ENCODE measurements at regions not wholly inside any gene's neighbourhood (a gene's known extent, or its start where the extent isn't known, plus 50 kb on each side); places are given as distances from the start of the nearest gene placed in this dataset.

DNA sequence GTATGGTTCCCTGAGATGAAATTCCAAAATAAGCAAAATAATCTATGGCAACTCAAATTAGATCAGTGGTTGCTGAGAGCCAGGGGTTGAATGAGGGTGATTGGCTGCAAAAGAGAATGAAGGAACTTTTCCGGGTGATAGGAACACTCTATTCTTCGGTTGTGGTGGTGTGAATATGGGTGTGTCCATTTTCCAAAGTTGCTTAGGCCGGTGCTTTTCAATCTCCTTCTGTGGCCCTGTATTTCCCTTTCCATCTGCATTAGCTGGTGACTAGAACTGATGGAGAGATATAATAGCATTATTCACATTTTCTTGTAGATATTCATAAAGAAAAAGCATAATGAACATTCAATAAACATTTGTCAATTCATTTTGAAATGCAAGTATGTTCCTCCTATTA lies 382.9 kb downstream of the TFEC start:
- H3F3A ChIP-seq (ENCODE audit: insufficient read depth, low read length, poor library complexity, severe bottlenecking) = no peaks in the 10 kb centered on the region
- no peak for TF ChIP-seq SMC3 (conservative IDR thresholded peaks at IDR 0.05; ENCODE audit: poor library complexity)
- TF ChIP-seq EZH2 (IDR thresholded peaks at IDR 0.05; ENCODE audit: borderline replicate concordance, insufficient read depth, low read length, poor library complexity, severe bottlenecking) = no peak
- TF ChIP-seq MXI1 (conservative IDR thresholded peaks at IDR 0.05; ENCODE audit: poor library complexity, severe bottlenecking) = no peak
- no peak for TF ChIP-seq RAD21 (conservative IDR thresholded peaks at IDR 0.05)
- TF ChIP-seq, protein P1, sequence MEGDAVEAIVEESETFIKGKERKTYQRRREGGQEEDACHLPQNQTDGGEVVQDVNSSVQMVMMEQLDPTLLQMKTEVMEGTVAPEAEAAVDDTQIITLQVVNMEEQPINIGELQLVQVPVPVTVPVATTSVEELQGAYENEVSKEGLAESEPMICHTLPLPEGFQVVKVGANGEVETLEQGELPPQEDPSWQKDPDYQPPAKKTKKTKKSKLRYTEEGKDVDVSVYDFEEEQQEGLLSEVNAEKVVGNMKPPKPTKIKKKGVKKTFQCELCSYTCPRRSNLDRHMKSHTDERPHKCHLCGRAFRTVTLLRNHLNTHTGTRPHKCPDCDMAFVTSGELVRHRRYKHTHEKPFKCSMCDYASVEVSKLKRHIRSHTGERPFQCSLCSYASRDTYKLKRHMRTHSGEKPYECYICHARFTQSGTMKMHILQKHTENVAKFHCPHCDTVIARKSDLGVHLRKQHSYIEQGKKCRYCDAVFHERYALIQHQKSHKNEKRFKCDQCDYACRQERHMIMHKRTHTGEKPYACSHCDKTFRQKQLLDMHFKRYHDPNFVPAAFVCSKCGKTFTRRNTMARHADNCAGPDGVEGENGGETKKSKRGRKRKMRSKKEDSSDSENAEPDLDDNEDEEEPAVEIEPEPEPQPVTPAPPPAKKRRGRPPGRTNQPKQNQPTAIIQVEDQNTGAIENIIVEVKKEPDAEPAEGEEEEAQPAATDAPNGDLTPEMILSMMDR (IDR thresholded peaks at IDR 0.05; ENCODE audit: poor library complexity, severe bottlenecking) = no peak
- no peak for TF ChIP-seq POLR2AphosphoS5 (IDR thresholded peaks at IDR 0.05)
- TF ChIP-seq, protein P2, sequence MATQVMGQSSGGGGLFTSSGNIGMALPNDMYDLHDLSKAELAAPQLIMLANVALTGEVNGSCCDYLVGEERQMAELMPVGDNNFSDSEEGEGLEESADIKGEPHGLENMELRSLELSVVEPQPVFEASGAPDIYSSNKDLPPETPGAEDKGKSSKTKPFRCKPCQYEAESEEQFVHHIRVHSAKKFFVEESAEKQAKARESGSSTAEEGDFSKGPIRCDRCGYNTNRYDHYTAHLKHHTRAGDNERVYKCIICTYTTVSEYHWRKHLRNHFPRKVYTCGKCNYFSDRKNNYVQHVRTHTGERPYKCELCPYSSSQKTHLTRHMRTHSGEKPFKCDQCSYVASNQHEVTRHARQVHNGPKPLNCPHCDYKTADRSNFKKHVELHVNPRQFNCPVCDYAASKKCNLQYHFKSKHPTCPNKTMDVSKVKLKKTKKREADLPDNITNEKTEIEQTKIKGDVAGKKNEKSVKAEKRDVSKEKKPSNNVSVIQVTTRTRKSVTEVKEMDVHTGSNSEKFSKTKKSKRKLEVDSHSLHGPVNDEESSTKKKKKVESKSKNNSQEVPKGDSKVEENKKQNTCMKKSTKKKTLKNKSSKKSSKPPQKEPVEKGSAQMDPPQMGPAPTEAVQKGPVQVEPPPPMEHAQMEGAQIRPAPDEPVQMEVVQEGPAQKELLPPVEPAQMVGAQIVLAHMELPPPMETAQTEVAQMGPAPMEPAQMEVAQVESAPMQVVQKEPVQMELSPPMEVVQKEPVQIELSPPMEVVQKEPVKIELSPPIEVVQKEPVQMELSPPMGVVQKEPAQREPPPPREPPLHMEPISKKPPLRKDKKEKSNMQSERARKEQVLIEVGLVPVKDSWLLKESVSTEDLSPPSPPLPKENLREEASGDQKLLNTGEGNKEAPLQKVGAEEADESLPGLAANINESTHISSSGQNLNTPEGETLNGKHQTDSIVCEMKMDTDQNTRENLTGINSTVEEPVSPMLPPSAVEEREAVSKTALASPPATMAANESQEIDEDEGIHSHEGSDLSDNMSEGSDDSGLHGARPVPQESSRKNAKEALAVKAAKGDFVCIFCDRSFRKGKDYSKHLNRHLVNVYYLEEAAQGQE (IDR thresholded peaks at IDR 0.05; ENCODE audit: borderline replicate concordance) = no peak
- no peak for TF ChIP-seq TAF1 (IDR thresholded peaks at IDR 0.05; ENCODE audit: low read depth)
- TF ChIP-seq EP300 (conservative IDR thresholded peaks at IDR 0.05; ENCODE audit: poor library complexity, severe bottlenecking) = no peak
- H2AFZ ChIP-seq (ENCODE audit: low read depth, low read length) = no peak overlapping the region
- H4K20me1 ChIP-seq (ENCODE audit: insufficient read depth) = no peaks in the 10 kb centered on the region
- no peaks in the 10 kb centered on the region for H3K36me3 ChIP-seq (ENCODE audit: insufficient read depth, low read length)
- no peaks in the 10 kb centered on the region for H3K9me2 ChIP-seq (ENCODE audit: insufficient read depth, low read length)
- H3K79me2 ChIP-seq (replicated peaks; ENCODE audit: insufficient read depth, low read length) = no peaks in the 10 kb centered on the region
- H3K27ac ChIP-seq (ENCODE audit: low read length) = no peak overlapping the region
- H3K9me3 ChIP-seq (ENCODE audit: low read length) = no peaks in the 10 kb centered on the region
- H3K27me3 ChIP-seq (ENCODE audit: insufficient read depth, low read depth, low read length) = no peaks in the 10 kb centered on the region
- no peak overlapping the region for H3K4me3 ChIP-seq (ENCODE audit: low read length)
- H3K9ac ChIP-seq (ENCODE audit: low read length) = no peak overlapping the region
- no peak overlapping the region for H3K4me2 ChIP-seq (ENCODE audit: low read length)

DNA sequence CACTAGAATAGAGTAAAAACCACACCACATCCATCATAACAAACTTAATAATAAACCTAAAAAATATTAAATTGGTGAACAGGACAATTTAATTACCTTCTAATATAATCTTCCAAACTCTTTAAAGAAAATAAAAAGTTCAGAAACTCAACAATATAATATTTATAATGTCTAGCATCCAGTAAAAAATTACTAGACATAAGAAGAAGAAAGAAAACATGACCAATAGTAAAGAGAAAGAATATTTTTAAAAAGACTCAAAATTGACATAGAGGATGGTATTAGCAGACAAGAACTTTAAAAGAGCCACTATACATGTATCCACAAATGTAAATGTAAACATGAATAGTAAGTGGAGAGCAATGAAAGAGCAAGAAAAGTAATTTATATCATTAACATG lies 388.4 kb downstream of the TFEC start:
- no peaks in the 10 kb centered on the region for H3F3A ChIP-seq (ENCODE audit: insufficient read depth, low read length, poor library complexity, severe bottlenecking)
- no peaks in the 10 kb centered on the region for H3K36me3 ChIP-seq (ENCODE audit: insufficient read depth, low read length)
- H3K9me2 ChIP-seq (ENCODE audit: insufficient read depth, low read length) = no peaks in the 10 kb centered on the region
- no peaks in the 10 kb centered on the region for H3K79me2 ChIP-seq (replicated peaks; ENCODE audit: insufficient read depth, low read length)
- H3K9ac ChIP-seq (ENCODE audit: low read length) = no peak overlapping the region
- H3K27ac ChIP-seq (ENCODE audit: low read length) = no peak overlapping the region
- TF ChIP-seq POLR2AphosphoS5 (IDR thresholded peaks at IDR 0.05) (no peak), TAF1 (IDR thresholded peaks at IDR 0.05; ENCODE audit: low read depth) (no peak), RAD21 (conservative IDR thresholded peaks at IDR 0.05) (no peak), SMC3 (conservative IDR thresholded peaks at IDR 0.05; ENCODE audit: poor library complexity) (no peak), EZH2 (IDR thresholded peaks at IDR 0.05; ENCODE audit: borderline replicate concordance, insufficient read depth, low read length, poor library complexity, severe bottlenecking) (no peak), EP300 (conservative IDR thresholded peaks at IDR 0.05; ENCODE audit: poor library complexity, severe bottlenecking) (no peak), MXI1 (conservative IDR thresholded peaks at IDR 0.05; ENCODE audit: poor library complexity, severe bottlenecking) (no peak)
- TF ChIP-seq, protein P2 (IDR thresholded peaks at IDR 0.05; ENCODE audit: borderline replicate concordance) = no peak
- TF ChIP-seq, protein P1 (IDR thresholded peaks at IDR 0.05; ENCODE audit: poor library complexity, severe bottlenecking) = no peak
- H3K4me3 ChIP-seq (ENCODE audit: low read length) = no peak overlapping the region
- no peaks in the 10 kb centered on the region for H4K20me1 ChIP-seq (ENCODE audit: insufficient read depth)
- H2AFZ ChIP-seq (ENCODE audit: low read depth, low read length) = no peak overlapping the region
- no peaks in the 10 kb centered on the region for H3K9me3 ChIP-seq (ENCODE audit: low read length)
- no peak overlapping the region for H3K4me2 ChIP-seq (ENCODE audit: low read length)
- H3K27me3 ChIP-seq (ENCODE audit: insufficient read depth, low read depth, low read length) = no peaks in the 10 kb centered on the region

Data from neural cell (in vitro differentiated cells).